Rectal smooth muscle tissue (tissue), 1 donor: ENCODE measurements at regions not wholly inside any gene's neighbourhood (a gene's known extent, or its start where the extent isn't known, plus 50 kb on each side); places are given as distances from the start of the nearest gene placed in this dataset.
"Not testable (repeated sequence)": the region's sequence is repeated elsewhere in the genome, so short reads cannot be mapped to it uniquely, and the experiment has no call there.

Source experiments
- H3K27ac ChIP-seq: one replicate; pipeline ENCODE4 v1.7.0; 2013; ENCODE audit warnings: low read depth, low read length, inconsistent platforms
- H3K27me3 ChIP-seq: one replicate; pipeline ENCODE4 v1.7.0; 2013; ENCODE audit warnings: low read length; ENCODE audit not compliant: control insufficient read depth, insufficient read depth
- H3K36me3 ChIP-seq: one replicate; pipeline ENCODE4 v1.7.0; 2013; ENCODE audit warnings: low read length; ENCODE audit not compliant: control insufficient read depth, insufficient read depth
- H3K4me1 ChIP-seq: one replicate; pipeline ENCODE4 v1.7.0; 2013; ENCODE audit warnings: low read length; ENCODE audit not compliant: control insufficient read depth, insufficient read depth
- H3K4me3 ChIP-seq: one replicate; pipeline ENCODE4 v1.7.0; 2013; ENCODE audit warnings: low read length
- H3K9ac ChIP-seq: one replicate; pipeline ENCODE4 v1.7.0; 2013; ENCODE audit warnings: low read length

DNA sequence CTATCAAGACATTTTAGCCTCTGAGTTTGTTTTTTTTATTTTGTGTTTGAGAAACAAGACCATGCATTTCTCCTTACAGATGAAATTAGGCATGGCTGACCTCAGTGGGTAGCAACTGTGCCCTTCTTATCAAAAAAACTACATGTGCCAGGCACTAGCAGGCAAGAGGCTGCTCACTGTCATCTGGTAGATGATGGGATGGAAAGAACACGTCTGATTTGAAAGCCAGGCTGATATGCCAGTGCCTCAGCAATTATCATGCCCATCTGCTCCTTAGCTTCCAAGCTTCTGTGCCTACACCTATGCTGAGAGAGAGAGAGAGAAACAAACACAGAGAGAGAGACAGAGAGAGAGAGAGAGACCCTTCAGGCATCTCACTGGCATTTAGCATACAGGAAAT lies 149.9 kb downstream of the C6orf118 start:
- Histone ChIP-seq H3K4me1 (no peaks in the 10 kb centered on the region), H3K27me3 (no peaks in the 10 kb centered on the region), H3K4me3 (no peak overlapping the region), H3K9ac (no peak overlapping the region), H3K27ac (no peak overlapping the region), H3K36me3 (no peaks in the 10 kb centered on the region)

- Histone ChIP-seq H3K4me1 (no peaks in the 10 kb centered on the region), H3K9ac (no peak overlapping the region), H3K4me3 (no peak overlapping the region), H3K27ac (no peak overlapping the region), H3K27me3 (no peaks in the 10 kb centered on the region), H3K36me3 (no peaks in the 10 kb centered on the region)
These were observed 162.9 kb downstream of the C6orf118 start for GRCh38 chr6:165146456-165146855.

GRCh38 chr6:165135889-165136288 lies 173.5 kb downstream of the C6orf118 start:
- no peaks in the 10 kb centered on the region for H3K36me3 ChIP-seq
- no peak overlapping the region for H3K27ac ChIP-seq
- no peaks in the 10 kb centered on the region for H3K27me3 ChIP-seq
- H3K4me3 ChIP-seq: no peak overlapping the region
- no peak overlapping the region for H3K9ac ChIP-seq
- H3K4me1 ChIP-seq: no peaks in the 10 kb centered on the region

DNA sequence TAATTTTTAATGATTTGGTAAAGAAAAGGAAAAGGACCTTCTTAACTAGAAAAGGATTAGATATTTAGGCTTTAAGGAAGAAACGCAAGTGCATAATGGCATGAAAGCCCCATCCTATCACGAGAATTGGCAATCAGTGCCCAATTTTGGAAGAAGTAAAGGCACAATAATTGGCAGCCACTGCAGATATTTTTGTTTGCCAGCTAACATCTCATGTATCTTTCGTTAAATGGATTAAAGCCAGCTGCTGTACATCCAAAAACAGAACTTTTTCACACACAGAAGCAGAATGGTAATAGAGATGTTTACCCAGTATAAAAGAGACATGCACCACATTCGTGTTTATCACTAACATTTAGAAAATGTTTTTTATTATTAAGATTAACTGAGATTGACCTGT lies 180.3 kb downstream of the C6orf118 start:
- no peaks in the 10 kb centered on the region for H3K4me1 ChIP-seq
- no peak overlapping the region for H3K4me3 ChIP-seq
- no peak overlapping the region for H3K9ac ChIP-seq
- no peak overlapping the region for H3K27ac ChIP-seq
- no peaks in the 10 kb centered on the region for H3K27me3 ChIP-seq
- no peaks in the 10 kb centered on the region for H3K36me3 ChIP-seq

GRCh38 chr6:165127743-165128142 lies 181.7 kb downstream of the C6orf118 start:
- not testable (repeated sequence) for H3K27ac ChIP-seq, H3K4me1 ChIP-seq, H3K4me3 ChIP-seq, H3K27me3 ChIP-seq, H3K9ac ChIP-seq, H3K36me3 ChIP-seq

DNA sequence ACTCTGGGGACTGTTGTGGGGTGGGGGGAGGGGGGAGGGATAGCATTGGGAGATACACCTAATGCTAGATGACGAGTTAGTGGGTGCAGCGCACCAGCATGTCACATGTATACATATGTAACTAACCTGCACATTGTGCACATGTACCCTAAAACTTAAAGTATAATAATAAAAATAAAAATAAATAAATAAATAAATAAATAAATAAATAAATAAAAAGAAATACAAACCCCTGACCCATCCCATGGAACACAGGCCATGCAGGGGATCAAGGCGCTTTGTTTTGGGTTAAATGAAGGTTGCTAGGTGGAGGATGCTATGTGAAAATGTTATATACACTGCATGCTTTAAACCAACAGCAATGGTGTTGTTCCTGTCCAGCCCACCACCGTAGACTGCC lies 184.7 kb downstream of the C6orf118 start:
- not testable (repeated sequence) for H3K4me1 ChIP-seq, H3K27ac ChIP-seq, H3K27me3 ChIP-seq, H3K4me3 ChIP-seq, H3K9ac ChIP-seq, H3K36me3 ChIP-seq

DNA sequence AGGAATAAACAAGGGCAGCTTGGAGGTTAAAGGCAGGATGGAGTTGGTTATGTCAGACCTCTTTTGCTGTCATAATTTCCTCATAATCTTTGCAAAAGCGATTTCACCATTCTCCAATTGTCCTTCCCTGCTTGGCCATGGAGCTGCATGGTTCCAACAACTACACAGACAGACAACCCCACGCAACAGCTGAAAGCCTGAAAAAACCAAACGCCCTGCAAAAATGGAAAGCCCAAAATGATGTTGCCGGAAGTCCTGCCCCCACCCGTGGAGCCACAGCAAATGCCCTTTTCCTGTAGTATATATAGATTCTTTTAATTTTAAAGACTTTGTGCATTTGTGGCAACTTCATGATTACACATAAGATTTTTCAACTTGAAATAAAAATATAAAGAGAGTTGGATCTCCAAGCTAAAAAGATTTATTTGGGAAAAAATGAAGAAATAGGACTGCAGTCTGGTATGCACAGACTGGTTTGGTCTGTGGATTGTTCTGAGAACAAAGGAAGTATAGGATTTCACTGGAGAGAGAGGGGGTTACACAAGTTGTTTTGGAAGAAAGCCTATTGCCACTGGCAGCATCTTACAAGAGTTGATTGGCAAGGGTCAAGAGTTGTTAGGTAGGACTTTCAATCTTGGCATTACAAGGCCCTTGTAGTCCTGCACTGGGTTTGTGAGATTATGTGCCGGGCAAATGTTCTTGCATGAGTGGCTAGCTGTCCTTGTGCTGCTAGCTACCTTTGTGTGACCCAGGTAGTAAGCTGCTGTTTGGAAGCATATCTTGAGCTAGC lies 190.0 kb downstream of the C6orf118 start:
- H3K27ac ChIP-seq: no peak overlapping the region
- H3K4me3 ChIP-seq: no peak overlapping the region
- no peaks in the 10 kb centered on the region for H3K27me3 ChIP-seq

GRCh38 chr6:165118736-165119135 lies 190.7 kb downstream of the C6orf118 start:
- H3K9ac ChIP-seq: no peak overlapping the region
- no peaks in the 10 kb centered on the region for H3K4me1 ChIP-seq
- no peaks in the 10 kb centered on the region for H3K27me3 ChIP-seq
- H3K27ac ChIP-seq: no peak overlapping the region
- no peak overlapping the region for H3K4me3 ChIP-seq
- no peaks in the 10 kb centered on the region for H3K36me3 ChIP-seq

More for the DNA sequence above, 190.0 kb downstream of the C6orf118 start:
- Histone ChIP-seq H3K36me3 (no peaks in the 10 kb centered on the region), H3K4me1 (no peaks in the 10 kb centered on the region), H3K9ac (no peak overlapping the region)

DNA sequence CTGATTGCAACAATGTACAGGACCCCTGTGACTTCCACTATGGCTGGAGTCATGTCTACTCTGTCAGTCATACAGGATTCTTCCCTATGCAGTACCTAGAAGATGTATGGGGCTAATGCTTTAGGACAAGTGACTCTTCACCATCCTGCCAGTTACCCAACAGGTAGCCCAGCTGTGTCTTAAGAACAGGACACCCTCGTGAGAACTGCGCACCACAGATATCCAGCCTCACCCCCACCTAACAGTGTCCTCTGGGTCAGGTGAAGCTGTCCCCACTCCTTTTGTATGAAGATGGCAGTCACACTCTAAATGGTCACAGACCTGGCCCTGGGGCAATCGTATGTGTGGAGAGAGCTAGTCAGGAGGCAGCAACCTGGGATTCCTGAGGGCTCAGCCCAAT lies 191.6 kb downstream of the C6orf118 start:
- Histone ChIP-seq H3K4me3 (no peak overlapping the region), H3K27me3 (no peaks in the 10 kb centered on the region), H3K9ac (no peak overlapping the region), H3K36me3 (no peaks in the 10 kb centered on the region), H3K27ac (no peak overlapping the region), H3K4me1 (no peaks in the 10 kb centered on the region)

DNA sequence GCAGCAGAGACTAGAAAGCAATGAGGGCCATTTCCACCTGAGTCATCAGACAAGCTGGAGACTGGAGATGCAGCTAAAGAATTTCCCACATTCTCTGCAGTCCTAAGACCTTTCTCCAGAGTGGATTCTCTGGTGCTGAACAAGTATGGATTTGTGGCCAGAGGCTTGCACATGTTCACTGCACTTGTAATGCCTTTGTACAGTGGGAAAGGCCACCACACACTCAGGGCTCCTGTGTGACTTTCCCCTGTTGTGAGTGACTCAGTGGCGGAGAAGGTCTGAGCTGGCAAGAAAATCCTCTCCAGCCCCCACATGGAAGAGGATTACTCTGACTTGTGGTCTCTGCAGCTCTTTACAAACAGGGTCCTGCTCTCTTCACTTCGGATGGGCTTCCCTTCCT lies 192.3 kb downstream of the C6orf118 start:
- Histone ChIP-seq H3K36me3 (no peaks in the 10 kb centered on the region), H3K4me3 (no peak overlapping the region), H3K4me1 (no peaks in the 10 kb centered on the region), H3K27ac (no peak overlapping the region), H3K9ac (no peak overlapping the region), H3K27me3 (no peaks in the 10 kb centered on the region)

DNA sequence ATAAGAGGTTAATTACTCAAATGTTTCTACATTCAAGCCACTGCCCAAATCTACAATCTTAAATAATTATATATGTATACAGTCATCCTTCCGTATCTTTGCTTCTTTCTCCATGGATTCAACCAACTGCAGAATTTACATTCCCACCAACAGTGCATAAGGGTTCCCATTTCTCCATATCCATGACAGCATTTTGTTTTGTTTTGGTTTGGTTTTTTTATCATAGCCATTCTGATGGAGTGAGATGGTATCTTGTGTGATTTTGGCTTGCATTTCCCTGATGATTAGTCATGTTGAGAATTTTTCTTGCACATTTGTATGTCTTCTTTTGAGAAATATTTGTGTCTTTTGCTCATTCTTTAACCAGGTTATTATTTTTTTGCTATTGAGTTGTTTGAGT lies 198.5 kb downstream of the C6orf118 start:
- no peak overlapping the region for H3K9ac ChIP-seq
- no peaks in the 10 kb centered on the region for H3K27me3 ChIP-seq
- H3K4me1 ChIP-seq: no peaks in the 10 kb centered on the region
- H3K27ac ChIP-seq: no peak overlapping the region
- no peaks in the 10 kb centered on the region for H3K36me3 ChIP-seq
- H3K4me3 ChIP-seq: no peak overlapping the region

GRCh38 chr6:165109011-165109410 lies 200.4 kb downstream of the C6orf118 start:
- no peaks in the 10 kb centered on the region for H3K4me1 ChIP-seq
- H3K27me3 ChIP-seq: no peaks in the 10 kb centered on the region
- H3K9ac ChIP-seq: no peak overlapping the region
- no peaks in the 10 kb centered on the region for H3K36me3 ChIP-seq
- H3K27ac ChIP-seq: no peak overlapping the region
- H3K4me3 ChIP-seq: no peak overlapping the region

DNA sequence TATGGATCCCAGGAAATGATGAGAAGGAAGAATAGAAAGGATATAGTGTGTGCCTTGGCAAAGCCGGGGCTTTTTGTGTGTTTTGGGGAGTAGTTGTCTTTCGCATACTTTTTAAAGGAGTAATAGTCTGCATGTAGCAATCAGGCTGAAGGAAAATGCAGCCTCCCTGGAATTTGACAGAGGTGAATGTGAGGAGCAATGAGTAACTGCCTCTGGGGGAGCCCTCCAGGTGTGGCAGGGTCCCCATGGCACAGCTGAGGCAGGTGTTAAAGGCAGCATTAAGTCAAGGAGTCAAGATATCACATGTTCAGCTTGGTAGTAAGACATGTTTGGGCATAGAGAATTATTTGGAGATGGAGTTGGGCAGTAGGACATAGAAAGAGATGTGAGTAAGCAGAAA lies 203.1 kb downstream of the C6orf118 start:
- H3K4me3 ChIP-seq: no peak overlapping the region
- no peaks in the 10 kb centered on the region for H3K36me3 ChIP-seq
- H3K4me1 ChIP-seq: no peaks in the 10 kb centered on the region
- no peak overlapping the region for H3K27ac ChIP-seq
- H3K9ac ChIP-seq: no peak overlapping the region
- no peaks in the 10 kb centered on the region for H3K27me3 ChIP-seq
